ENCODE measurements at regions not wholly inside any gene's neighbourhood (a gene's known extent, or its start where the extent isn't known, plus 50 kb on each side); places are given as distances from the start of the nearest gene placed in this dataset.
"Not testable (repeated sequence)": the region's sequence is repeated elsewhere in the genome, so short reads cannot be mapped to it uniquely, and the experiment has no call there.

DNA sequence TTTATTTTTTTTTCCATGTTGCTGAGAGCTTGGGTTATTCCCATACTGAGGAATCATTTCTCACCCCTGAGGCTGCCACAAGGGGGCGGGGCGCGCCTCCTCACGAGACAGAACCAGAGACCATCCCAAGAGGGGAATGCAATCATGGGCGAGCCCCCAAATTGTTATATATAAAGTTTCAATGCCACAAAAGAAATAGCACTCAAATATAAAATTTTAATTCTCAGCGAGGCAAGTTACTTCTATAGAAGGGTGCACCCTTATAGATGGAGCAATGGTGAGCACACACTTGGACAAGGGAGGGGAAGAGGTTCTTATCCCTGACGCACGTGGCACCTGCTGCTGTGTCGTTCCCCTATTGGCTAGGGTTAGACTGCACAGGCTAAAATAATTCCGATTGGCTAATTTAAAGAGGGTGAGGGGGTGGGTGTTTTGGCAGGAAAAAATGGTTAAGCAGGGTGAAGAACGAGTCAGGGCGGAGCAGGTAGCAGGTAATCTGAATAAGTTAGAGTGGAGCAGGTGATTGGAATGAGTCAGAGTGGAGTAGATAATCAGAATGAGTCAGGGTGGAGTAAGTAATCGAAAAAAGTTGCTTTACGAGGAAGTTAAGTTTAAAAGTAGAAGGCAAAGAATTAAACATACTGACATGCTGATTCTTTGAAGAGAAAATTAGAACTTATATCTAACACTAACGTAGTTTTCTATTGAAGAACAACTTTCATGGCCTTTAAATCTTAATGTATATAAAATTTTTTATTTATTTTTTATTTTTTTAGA lies 177.5 kb downstream of the MTCL1 start:
- Histone ChIP-seq H3K36me3 (replicated peaks) (no peaks in the 10 kb centered on the region), H3K4me3 (ENCODE audit: low read depth, low read length) (no peak overlapping the region), H3K27ac (no peak overlapping the region), H3K27me3 (replicated peaks) (no peaks in the 10 kb centered on the region)
- TF ChIP-seq, protein P1, sequence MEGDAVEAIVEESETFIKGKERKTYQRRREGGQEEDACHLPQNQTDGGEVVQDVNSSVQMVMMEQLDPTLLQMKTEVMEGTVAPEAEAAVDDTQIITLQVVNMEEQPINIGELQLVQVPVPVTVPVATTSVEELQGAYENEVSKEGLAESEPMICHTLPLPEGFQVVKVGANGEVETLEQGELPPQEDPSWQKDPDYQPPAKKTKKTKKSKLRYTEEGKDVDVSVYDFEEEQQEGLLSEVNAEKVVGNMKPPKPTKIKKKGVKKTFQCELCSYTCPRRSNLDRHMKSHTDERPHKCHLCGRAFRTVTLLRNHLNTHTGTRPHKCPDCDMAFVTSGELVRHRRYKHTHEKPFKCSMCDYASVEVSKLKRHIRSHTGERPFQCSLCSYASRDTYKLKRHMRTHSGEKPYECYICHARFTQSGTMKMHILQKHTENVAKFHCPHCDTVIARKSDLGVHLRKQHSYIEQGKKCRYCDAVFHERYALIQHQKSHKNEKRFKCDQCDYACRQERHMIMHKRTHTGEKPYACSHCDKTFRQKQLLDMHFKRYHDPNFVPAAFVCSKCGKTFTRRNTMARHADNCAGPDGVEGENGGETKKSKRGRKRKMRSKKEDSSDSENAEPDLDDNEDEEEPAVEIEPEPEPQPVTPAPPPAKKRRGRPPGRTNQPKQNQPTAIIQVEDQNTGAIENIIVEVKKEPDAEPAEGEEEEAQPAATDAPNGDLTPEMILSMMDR (IDR thresholded peaks at IDR 0.05; ENCODE audit: low read depth, low read length, missing control alignments): peak; percentile 17
- DNase-seq: no peak
- in situ Hi-C loops (cut with HindIII; ENCODE audit: low pct_ligation_motif_present, low sequenced_read_pairs): no loop called here

DNA sequence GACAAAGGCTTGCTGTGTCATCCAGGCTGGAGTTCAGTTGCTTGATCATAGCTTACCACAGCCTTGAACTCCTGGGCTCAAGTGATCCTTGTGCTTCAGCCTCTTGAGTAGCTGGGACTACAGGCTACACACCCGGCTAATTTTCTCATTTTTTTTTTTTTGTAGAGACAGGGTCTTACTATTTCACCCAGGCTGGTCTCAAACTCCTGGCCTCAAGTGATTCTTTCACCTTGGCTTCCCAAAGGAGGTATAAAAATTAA lies 178.0 kb downstream of the MTCL1 start:
- TF ChIP-seq, protein P1 (IDR thresholded peaks at IDR 0.05; ENCODE audit: low read depth, low read length, missing control alignments): no peak
- Histone ChIP-seq H3K36me3 (replicated peaks) (no peaks in the 10 kb centered on the region), H3K27me3 (replicated peaks) (no peaks in the 10 kb centered on the region), H3K4me3 (ENCODE audit: low read depth, low read length) (no peak overlapping the region), H3K27ac (no peak overlapping the region)
- in situ Hi-C loops (cut with HindIII; ENCODE audit: low pct_ligation_motif_present, low sequenced_read_pairs): no loop called here
- DNase-seq: no peak

DNA sequence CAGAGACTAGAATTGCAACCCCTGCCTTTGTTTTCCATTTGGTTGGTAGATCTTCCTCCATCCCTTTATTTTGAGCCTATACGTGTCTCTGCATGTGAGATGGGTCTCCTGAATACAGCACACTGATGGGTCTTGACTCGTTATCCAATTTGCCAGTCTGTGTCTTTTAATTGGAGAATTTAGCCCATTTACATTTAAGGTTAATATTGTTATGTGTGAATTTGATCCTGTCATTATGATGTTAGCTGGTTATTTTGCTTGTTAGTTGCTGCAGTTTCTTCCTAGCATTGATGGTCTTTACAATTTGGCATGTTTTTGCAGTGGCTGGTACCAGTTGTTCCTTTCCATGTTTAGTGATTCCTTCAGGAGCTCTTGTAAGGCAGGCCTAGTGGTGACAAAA lies 182.5 kb downstream of the MTCL1 start:
- H3K4me3 ChIP-seq (ENCODE audit: low read depth, low read length); in situ Hi-C loops (cut with HindIII; ENCODE audit: low pct_ligation_motif_present, low sequenced_read_pairs): not testable (repeated sequence)

DNA sequence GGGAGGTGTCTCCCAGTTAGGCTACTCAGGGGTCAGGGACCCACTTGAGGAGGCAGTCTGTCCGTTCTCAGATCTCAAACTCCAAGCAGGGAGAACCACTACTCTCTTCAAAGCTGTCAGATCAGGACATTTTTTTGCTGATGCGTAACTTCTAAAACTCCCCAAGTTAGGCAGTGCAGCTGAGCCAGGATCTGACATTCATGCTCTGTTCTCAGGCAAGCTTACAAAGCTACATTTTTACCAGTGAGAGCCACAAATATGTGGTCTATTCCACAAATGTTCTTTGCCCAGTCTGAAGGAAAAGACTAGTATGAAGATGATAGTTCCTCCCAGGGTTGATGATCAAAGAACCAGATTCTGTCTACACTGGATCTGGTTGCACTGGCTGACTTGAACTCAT lies 184.1 kb downstream of the MTCL1 start:
- Histone ChIP-seq H3K27ac (no peak overlapping the region), H3K4me3 (ENCODE audit: low read depth, low read length) (no peak overlapping the region), H3K36me3 (replicated peaks) (no peaks in the 10 kb centered on the region), H3K27me3 (replicated peaks) (no peaks in the 10 kb centered on the region)
- TF ChIP-seq, protein P1 (IDR thresholded peaks at IDR 0.05; ENCODE audit: low read depth, low read length, missing control alignments): no peak
- in situ Hi-C loops (cut with HindIII; ENCODE audit: low pct_ligation_motif_present, low sequenced_read_pairs): no loop called here
- peak; percentile 14 for DNase-seq

More for the DNA sequence above, 182.5 kb downstream of the MTCL1 start:
- H3K36me3 ChIP-seq (replicated peaks); DNase-seq; H3K27me3 ChIP-seq (replicated peaks); H3K27ac ChIP-seq: not testable (repeated sequence)

DNA sequence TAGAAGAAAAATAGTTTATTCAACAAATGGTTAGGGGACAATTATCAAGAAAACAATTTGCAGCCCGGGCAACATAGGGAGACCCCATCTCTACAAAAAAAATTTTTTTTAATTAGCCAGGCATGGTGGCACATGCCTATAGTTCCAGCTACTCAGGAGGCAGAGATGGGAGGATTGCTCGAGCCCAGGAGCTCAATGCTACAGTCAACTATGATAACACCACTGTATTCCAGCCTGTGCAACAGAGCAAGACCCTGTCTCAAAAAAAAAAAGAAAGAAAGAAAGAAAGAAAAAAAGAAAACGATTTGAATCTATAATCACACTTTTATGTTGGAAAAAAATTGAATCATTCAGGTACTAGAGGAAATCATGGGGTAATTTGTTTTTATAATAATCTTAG lies 185.1 kb downstream of the MTCL1 start:
- peak overlapping the region; percentile 36 for H3K27ac ChIP-seq
- H3K36me3 ChIP-seq (replicated peaks); in situ Hi-C loops (cut with HindIII; ENCODE audit: low pct_ligation_motif_present, low sequenced_read_pairs): not testable (repeated sequence)

DNA sequence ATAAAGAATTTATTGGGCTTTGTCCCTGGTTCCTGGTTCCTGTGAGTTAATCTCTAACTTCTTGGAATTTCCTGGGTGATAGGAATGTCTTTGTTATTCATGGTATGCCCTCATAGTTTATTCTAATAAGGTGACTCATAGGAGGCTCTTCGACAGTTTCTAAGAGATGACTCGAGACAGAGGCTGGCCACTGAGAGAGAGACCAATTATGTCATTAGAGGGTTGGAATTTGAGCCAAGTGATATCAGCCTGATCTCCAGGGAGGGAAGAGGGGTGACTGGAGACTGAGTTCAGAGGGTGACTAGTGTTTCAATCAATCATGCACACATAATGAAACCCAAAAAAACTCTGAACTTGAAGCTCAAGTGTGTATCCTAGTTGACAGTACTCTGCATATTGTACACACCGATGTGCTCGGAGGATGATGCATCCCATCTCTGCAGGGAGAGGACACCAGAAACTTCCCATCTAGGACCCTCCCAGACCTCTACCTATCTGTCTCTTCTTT lies 185.7 kb downstream of the MTCL1 start:
- TF ChIP-seq, protein P1 (IDR thresholded peaks at IDR 0.05; ENCODE audit: low read depth, low read length, missing control alignments): no peak
- H3K27me3 ChIP-seq (replicated peaks): no peaks in the 10 kb centered on the region
- no peaks in the 10 kb centered on the region for H3K36me3 ChIP-seq (replicated peaks)
- in situ Hi-C loops (cut with HindIII; ENCODE audit: low pct_ligation_motif_present, low sequenced_read_pairs): no loop called here
- DNase-seq: peak; percentile 92
- no peak overlapping the region for H3K4me3 ChIP-seq (ENCODE audit: low read depth, low read length)
- peak overlapping the region; percentile 44 for H3K27ac ChIP-seq

More for the DNA sequence above, 185.1 kb downstream of the MTCL1 start:
- H3K4me3 ChIP-seq (ENCODE audit: low read depth, low read length); H3K27me3 ChIP-seq (replicated peaks); DNase-seq: not testable (repeated sequence)

DNA sequence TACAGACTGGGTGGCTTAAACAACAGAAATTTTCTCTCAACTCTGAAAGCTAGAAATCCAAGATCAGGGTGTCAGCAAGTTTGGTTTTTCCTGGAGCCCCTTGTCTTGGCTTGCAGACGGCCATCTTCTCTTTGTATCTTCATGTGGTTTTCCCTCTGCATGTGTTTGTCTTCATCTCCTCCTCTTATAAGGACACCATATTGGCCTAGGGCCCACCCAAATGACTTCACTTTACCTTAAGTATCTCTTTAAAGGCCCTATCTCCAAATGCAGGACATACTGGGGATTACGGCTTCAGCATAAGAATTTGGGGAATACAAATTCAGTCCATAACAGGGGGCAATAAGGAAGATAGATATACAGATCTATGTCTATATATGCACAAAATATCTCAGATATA lies 187.9 kb downstream of the MTCL1 start:
- TF ChIP-seq, protein P1 (IDR thresholded peaks at IDR 0.05; ENCODE audit: low read depth, low read length, missing control alignments): no peak
- no peaks in the 10 kb centered on the region for H3K27me3 ChIP-seq (replicated peaks)
- no peaks in the 10 kb centered on the region for H3K36me3 ChIP-seq (replicated peaks)

More for the DNA sequence above, 187.9 kb downstream of the MTCL1 start:
- no peak for DNase-seq
- Histone ChIP-seq H3K27ac (no peak overlapping the region), H3K4me3 (ENCODE audit: low read depth, low read length) (no peak overlapping the region)
- in situ Hi-C loops (cut with HindIII; ENCODE audit: low pct_ligation_motif_present, low sequenced_read_pairs): no loop called here
